ENCODE measurements at regions not wholly inside any gene's neighbourhood (a gene's known extent, or its start where the extent isn't known, plus 50 kb on each side); places are given as distances from the start of the nearest gene placed in this dataset.

DNA sequence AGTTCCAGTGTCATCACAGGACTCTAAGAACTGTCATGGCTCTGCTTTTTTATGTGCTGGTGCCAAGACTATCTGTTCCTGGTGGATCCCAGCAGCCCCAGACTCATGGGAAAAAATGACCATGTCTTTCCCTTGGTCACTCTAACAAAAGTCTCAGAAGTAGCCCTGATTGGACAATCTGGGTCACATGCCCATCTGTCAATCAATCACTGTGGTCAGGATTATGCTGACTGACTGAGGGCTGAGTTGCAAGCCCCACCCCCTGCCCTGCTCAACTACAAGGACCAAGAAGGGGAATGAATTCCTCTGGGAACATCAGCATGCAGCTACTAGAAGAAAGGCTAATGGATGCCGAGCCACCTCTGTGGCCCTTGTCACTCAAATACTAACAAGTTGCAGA, 91.6 kb downstream of the EDN3 start (continued):
- TF ChIP-seq, protein P1, sequence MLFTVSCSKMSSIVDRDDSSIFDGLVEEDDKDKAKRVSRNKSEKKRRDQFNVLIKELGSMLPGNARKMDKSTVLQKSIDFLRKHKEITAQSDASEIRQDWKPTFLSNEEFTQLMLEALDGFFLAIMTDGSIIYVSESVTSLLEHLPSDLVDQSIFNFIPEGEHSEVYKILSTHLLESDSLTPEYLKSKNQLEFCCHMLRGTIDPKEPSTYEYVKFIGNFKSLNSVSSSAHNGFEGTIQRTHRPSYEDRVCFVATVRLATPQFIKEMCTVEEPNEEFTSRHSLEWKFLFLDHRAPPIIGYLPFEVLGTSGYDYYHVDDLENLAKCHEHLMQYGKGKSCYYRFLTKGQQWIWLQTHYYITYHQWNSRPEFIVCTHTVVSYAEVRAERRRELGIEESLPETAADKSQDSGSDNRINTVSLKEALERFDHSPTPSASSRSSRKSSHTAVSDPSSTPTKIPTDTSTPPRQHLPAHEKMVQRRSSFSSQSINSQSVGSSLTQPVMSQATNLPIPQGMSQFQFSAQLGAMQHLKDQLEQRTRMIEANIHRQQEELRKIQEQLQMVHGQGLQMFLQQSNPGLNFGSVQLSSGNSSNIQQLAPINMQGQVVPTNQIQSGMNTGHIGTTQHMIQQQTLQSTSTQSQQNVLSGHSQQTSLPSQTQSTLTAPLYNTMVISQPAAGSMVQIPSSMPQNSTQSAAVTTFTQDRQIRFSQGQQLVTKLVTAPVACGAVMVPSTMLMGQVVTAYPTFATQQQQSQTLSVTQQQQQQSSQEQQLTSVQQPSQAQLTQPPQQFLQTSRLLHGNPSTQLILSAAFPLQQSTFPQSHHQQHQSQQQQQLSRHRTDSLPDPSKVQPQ (CRISPR knock-in tag; IDR thresholded peaks at IDR 0.05; ENCODE audit: borderline replicate concordance), result no peak
- TF ChIP-seq, protein P2, sequence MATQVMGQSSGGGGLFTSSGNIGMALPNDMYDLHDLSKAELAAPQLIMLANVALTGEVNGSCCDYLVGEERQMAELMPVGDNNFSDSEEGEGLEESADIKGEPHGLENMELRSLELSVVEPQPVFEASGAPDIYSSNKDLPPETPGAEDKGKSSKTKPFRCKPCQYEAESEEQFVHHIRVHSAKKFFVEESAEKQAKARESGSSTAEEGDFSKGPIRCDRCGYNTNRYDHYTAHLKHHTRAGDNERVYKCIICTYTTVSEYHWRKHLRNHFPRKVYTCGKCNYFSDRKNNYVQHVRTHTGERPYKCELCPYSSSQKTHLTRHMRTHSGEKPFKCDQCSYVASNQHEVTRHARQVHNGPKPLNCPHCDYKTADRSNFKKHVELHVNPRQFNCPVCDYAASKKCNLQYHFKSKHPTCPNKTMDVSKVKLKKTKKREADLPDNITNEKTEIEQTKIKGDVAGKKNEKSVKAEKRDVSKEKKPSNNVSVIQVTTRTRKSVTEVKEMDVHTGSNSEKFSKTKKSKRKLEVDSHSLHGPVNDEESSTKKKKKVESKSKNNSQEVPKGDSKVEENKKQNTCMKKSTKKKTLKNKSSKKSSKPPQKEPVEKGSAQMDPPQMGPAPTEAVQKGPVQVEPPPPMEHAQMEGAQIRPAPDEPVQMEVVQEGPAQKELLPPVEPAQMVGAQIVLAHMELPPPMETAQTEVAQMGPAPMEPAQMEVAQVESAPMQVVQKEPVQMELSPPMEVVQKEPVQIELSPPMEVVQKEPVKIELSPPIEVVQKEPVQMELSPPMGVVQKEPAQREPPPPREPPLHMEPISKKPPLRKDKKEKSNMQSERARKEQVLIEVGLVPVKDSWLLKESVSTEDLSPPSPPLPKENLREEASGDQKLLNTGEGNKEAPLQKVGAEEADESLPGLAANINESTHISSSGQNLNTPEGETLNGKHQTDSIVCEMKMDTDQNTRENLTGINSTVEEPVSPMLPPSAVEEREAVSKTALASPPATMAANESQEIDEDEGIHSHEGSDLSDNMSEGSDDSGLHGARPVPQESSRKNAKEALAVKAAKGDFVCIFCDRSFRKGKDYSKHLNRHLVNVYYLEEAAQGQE (IDR thresholded peaks at IDR 0.05; ENCODE audit: borderline replicate concordance), result no peak
- TF ChIP-seq, protein P2 (CRISPR knock-in tag; IDR thresholded peaks at IDR 0.05; ENCODE audit: low read depth), result no peak
- no peak for TF ChIP-seq ZFP30 (CRISPR knock-in tag; IDR thresholded peaks at IDR 0.05; ENCODE audit: borderline replicate concordance)
- TF ChIP-seq NFYB (IDR thresholded peaks at IDR 0.05; ENCODE audit: extremely low read depth, insufficient read length), result peak; percentile 5
- TF ChIP-seq HSF4 (CRISPR knock-in tag; IDR thresholded peaks at IDR 0.05; ENCODE audit: borderline replicate concordance), result no peak
- TF ChIP-seq RAD51 (IDR thresholded peaks at IDR 0.05; ENCODE audit: borderline replicate concordance, low read depth), result peak; percentile 35; the same call in 1 of the 2 replicates
- TF ChIP-seq MEIS2 (IDR thresholded peaks at IDR 0.05; ENCODE audit: partially characterized antibody), result peak; percentile 68
- TF ChIP-seq, protein P3, sequence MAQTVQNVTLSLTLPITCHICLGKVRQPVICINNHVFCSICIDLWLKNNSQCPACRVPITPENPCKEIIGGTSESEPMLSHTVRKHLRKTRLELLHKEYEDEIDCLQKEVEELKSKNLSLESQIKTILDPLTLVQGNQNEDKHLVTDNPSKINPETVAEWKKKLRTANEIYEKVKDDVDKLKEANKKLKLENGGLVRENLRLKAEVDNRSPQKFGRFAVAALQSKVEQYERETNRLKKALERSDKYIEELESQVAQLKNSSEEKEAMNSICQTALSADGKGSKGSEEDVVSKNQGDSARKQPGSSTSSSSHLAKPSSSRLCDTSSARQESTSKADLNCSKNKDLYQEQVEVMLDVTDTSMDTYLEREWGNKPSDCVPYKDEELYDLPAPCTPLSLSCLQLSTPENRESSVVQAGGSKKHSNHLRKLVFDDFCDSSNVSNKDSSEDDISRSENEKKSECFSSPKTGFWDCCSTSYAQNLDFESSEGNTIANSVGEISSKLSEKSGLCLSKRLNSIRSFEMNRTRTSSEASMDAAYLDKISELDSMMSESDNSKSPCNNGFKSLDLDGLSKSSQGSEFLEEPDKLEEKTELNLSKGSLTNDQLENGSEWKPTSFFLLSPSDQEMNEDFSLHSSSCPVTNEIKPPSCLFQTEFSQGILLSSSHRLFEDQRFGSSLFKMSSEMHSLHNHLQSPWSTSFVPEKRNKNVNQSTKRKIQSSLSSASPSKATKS (CRISPR knock-in tag; IDR thresholded peaks at IDR 0.05), result no peak
- no peak for TF ChIP-seq L3MBTL2 (IDR thresholded peaks at IDR 0.05)
- TF ChIP-seq SETDB1 (IDR thresholded peaks at IDR 0.05; ENCODE audit: low read length), result no peak

Data from K562 (cell line).